OCI-M1 (cell line): ENCODE measurements at regions not wholly inside any gene's neighbourhood (a gene's known extent, or its start where the extent isn't known, plus 50 kb on each side); places are given as distances from the start of the nearest gene placed in this dataset.
A peak's percentile ranks its signal among the peaks of the same experiment; 100 is the strongest.
"Not testable (repeated sequence)": the region's sequence is repeated elsewhere in the genome, so short reads cannot be mapped to it uniquely, and the experiment has no call there.

Experiments used
- DNase-seq: peaks from one replicate; lab custom pipeline; 2025; lab: John Stamatoyannopoulos, UW

DNA sequence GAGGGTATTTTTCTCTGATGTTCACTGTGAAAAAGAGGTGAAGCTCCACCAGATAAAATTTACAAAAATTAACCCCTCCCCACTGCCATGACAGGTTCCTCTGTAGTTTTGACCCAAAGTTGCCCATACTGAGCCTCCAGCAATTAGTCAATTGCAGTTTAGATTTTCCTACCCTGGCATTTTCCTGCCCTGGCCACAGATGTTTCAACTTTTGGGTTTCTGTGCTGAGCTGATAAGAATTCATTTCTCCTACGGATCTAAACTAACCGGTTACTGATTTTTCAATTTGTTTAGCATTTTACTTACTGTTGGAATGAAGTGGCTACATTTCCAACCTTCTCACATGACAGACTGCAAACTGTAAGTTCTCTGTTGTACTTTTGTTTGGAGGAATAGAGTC is 1346.1 kb upstream of the EPHA6 start:
- peak; percentile 74 for DNase-seq

DNA sequence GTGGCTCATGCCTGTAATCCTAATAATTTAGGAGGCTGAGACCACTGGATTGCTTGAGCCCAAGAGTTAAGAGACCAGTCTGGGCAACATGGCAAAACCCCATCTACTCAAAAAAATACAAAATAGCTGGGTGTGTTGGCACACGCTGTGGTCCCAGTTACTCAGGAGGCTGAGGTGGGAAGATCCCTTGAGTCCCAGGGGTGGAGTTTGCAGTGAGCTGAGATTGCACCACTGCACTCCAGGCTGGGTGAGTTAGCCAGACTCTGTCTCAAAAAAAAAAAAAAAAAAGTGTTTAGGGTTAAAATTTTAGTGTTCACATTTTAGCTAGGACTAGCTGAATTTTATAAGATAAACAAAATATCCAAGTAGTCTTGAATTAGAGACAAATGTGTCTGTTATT is 1340.1 kb upstream of the EPHA6 start:
- DNase-seq = no peak

DNA sequence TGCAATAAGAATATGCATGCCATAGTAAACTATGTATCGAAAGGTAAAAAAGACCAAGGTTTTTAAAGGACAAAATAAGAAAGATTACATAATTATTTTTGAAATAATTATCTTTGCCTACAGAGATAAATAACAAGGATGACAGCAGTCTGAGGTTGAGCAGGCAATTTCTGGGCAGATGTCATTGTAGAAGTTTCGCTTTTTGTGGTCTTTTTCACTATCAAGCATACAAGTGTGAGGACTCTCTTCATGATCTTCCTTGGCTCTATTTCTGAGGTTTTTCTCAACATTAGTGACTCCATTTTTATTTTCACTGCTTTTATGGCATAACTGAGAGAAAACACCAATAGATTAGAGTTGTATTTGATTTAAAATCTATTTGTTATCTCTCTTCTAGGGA is 1337.9 kb upstream of the EPHA6 start:
- no peak for DNase-seq

DNA sequence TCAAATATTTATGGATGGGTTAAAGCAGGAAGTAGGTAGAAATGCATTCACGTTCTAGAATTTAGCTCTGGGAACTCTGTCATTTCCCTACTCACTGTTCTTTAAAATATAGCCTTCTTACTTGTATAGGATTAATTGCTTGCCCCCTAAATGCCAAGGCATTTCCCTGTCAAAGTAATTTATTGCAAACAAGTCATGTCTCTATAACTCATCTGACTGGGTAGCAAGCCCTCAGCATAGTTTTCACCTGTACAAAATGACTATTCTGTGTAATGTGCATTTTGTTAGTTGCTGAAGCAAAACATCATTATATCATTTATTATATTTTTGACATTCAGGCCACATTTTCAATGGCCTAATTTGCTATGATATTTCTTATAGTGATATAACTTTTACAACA is 1308.2 kb upstream of the EPHA6 start:
- no peak for DNase-seq

DNA sequence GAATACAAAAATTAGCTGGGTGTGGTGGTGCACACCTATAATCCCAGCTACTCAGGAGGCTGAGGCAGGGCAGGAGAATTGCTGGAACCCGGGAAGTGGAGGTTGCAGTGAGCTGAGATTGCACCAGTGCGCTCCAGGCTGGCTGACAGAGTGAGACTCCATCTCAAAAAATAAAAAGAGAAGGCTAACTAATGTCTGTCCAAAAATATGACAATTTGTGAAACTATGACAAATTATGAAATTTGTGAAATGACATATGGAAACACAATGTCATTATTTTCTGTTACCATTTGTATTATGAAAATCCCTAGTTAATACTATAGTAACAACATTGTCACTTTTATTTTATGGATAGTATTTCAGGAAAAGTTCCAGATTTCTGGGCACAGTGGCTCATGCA is 1306.3 kb upstream of the EPHA6 start:
- DNase-seq = no peak

DNA sequence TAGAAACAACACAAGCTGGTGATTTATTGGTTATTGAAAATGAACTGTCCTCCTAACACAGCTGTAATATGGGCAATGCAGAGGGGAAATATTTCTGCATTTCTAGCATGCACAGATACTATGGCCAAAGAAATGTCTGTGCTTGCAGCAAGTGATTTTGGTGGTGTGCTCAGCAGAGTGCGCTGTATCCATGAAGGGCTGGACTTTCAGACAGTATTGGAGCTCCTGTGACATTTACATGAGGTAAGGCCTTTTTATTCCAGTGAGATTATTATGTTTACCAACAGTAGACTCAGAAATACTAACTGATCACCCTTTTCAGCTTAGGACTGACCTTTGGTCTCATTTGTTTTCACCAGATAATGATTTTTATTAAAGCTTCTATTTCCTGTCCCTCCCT is 1302.6 kb upstream of the EPHA6 start:
- DNase-seq = peak; percentile 4

DNA sequence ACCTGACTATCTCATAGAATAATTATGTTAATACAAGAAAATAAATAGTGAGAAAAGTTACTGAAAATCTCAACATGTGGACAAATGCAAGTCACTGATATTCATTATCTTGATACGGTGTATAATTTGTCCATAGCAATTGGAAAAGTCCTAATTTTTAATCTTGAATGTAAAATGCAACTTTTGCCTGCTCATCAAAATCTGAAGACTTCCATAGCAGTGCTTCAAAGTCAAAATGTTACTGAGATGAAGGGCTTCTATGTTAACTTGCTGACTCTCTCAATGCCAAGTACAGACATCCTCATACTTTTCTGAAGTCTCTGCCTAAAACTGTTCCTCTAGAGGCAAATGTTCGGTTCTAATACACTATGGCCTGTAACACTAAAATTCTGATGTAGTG is 1300.1 kb upstream of the EPHA6 start:
- DNase-seq = no peak

DNA sequence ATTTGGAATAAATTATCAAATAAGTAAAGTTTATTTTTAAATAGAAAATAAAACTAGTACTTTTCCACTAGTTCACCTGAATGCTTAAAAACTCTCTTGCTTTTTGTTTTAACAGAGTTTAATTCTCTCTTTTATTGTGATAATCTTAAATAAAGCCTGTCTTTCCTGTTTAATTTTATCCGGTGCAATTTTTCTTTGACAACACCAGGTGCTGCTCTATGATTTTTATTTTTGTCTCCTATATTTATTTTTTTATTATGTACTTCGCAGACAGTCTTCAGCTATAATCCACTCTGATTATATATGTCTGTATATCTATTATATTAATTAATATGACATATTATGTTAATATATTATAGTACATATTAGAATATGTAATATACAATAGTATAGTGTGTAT is 1293.0 kb upstream of the EPHA6 start:
- DNase-seq = no peak

DNA sequence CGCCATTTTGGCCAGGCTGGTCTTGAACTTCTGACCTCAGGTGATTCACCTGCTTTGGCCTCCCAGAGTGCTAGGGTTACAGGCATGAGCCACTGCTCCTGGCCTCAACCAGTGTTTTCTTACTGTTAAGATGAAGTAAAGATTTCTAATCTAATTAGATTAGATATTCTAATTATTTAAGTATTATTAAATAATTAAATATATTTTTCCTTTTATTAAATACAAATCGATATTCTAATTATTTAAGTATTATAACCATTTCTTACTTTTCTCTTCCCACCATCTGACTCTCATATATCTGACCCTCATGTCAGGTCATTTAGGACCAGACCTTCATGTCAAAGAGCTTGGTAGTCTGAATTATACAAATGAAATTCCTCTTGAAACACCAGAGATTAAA is 1291.9 kb upstream of the EPHA6 start:
- no peak for DNase-seq

DNA sequence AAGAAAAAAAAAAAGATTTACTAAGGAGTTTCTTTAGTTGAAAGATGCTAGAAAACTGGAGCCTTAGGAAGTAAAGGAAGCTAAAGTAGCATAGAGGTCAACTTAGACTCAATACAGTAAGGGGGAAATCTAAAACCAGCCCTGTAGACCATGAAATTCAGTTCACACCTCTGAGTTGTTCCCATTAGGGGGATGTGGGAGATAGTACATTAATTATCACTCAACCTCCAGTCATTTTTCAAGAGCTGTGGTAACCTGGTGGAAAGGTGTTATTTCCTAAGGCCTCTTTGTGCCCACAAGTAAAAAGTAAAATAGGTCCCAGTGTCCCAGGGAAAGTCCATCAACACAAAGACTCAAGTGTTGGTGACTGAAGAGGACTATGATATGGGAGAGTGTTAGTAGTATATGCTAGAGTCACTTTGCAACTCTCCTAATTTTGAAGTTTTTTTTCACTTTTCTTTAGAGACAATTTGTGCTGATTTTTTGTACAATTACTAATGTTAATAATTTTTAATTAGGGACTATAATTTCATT is 1274.4 kb upstream of the EPHA6 start:
- DNase-seq = no peak

DNA sequence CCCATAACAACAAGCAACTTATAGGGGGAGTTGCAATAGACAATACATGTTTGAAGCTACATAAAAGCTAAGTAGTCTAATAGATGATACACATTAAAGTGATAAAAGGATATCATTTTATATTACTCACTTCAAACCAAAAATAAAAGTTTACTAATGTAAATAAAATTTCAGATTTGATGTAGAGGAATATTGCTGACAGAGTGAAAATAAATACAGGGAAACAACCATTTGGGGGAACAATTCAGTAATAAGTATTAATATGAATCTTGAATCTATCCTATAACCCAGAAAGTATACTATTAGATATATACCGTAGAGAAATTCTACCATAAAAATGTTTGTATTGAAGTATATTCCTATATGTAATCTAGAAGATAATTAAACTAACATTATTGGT is 1248.9 kb upstream of the EPHA6 start:
- DNase-seq = no peak

DNA sequence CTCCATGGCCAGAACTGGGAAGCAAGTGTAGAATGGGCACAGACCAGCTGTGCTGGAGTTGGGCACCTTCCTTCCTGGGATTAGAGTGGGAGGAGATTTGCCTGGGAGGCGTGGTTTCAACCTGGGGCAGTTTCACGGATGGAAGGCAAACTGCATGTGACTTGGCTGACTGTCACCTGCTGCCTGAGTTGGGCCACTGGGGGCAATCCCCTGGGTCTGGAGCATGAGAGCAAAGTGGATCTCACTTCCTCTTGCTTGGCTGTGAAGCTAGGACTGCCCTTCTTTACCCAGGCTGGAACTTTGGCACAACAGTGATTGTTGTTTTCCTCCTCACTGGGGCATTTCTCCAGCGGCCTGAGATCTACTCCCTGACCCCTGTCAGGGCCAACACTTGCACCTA is 1247.0 kb upstream of the EPHA6 start:
- no peak for DNase-seq

DNA sequence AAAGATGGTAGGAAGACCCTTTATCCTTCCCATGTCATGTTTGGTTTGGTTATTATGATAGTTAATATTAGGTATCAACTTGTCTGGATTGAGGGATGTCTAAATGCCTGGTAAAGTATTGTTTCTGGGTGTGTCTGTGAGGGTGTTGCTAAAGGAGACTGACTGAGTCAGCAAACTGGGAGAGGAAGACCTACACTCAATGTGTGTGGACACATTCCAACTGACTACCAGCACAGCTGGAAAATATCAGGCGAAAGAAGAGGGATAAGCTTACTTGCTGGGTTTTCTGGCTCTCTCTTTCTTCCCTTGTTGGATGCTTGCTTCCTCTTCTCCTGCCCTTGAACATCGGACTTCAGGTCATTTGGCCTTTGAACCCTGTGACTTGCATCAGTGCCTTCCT is 1227.6 kb upstream of the EPHA6 start:
- DNase-seq = no peak

DNA sequence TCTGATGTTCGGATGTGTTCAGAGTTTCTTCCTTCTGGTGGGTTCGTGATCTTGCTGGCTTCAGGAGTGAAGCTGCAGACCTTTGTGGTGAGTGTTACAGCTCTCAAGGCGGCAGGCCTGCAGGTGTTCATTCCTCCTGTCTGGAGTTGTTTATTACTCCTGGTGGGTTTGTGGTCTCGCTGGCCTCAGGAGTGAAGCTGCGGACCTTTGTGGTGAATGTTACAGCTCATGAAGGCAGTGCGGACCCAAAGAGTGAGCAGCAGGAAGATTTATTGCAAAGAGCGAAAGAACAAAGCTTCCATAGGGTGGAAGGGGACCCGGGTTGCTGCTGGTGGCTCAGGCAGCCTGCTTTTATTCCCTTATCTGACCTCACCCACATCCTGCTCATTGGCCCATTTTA is 1226.8 kb upstream of the EPHA6 start:
- DNase-seq = not testable (repeated sequence)

DNA sequence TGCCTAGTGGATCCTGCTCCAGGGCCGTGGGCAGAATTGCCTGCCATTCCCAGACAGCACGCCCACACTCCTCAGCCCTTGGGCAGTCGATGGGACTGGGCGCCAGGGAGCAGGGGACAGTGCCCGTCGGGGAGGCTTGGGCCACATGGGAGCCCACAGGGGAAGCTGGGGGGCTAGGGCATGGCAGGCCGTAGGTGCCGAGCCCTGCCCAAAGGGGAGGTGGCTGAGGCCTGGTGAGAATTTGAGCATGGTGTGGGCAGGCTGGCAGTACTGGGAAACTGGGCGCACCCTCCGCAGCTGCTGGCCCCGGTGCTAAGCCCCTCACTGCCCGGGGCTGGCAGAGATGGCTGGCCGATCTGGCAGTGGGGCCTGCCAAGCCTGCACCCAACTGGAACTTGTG is 1225.9 kb upstream of the EPHA6 start:
- DNase-seq = no peak

DNA sequence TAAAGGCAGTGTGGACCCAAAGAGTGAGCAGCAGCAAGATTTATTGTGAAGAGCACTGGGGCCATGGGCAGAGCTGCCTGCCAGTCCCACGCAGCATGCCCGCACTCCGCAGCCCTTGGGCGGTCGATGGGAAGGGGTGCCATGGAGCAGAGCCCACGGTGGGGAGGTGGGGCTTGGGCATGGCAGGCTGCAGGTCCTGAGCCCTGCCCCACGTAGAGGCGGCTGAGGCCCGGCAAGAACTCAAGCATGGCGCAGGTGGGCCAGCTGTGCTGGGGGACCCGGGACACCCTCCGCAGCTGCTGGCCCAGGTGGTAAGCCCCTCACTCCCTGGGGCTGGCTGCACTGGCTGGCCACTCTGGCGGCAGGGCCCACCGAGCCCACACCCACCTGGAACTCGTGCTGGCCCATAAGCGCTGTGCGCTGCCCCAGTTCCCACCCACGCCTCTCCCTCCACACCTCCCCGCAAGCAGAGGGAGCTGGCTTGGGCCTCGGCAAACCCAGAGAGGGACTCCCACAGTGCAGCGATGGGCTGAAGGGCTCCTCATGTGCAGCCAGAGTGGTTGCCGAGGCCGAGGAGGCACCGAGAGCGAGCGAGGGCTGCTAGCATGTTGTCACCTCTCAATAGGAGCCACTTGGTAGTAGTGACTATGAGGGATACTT is 1218.8 kb upstream of the EPHA6 start:
- no peak for DNase-seq

DNA sequence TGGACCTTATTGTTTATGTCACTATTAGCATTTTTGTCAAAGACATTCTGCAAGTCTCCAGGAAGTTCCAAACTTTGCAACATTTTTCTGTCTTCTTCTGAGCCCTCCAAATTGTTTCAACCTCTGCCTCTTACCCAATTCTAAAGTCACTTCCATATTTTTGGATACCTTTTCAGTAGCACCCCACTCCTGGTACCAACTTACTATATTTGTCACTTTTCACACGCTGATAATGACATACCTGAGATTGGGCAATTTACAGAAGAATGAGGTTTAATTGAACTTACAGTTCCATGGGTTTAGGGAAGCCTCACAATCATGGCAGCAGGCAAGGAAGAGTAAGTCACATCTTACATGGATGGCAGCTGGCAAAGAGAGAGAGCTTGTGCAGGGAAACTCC is 1206.5 kb upstream of the EPHA6 start:
- DNase-seq = no peak

DNA sequence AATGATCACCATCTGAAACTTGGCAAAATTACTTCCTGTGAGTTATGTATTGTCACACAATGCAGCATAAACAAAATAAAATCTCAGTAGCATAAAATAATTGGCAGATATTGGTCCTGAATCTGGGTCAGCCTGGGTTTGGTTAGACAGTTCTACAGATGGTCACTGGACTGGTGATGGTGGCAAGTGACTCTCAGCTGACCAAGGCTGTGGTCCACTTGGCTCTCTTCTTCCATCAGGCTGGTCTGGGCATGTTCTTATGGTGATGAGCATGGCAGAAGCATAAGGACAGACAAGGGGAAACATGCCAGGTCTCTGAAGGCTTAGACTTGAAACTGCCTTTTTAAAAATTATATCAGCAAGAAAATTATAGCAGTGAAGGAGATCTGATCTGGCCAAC is 1205.0 kb upstream of the EPHA6 start:
- DNase-seq = no peak

DNA sequence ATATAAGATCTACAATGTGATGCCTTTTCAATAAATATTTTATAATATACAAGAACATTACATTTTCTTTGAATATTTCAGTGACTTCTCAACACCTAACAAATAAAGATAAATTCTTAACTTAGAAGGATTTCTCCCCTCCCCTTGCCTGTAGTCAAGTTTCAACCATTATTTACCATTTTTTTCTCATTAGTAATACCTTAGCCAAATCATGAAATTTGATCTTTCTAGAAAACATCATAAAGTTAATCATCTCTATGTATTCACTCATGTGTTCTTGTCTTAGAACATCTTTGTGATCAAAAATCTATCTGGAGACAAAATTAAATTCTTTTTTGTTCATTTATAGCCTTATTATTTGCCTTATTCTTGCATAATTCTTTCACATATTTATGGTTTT is 1201.8 kb upstream of the EPHA6 start:
- no peak for DNase-seq

DNA sequence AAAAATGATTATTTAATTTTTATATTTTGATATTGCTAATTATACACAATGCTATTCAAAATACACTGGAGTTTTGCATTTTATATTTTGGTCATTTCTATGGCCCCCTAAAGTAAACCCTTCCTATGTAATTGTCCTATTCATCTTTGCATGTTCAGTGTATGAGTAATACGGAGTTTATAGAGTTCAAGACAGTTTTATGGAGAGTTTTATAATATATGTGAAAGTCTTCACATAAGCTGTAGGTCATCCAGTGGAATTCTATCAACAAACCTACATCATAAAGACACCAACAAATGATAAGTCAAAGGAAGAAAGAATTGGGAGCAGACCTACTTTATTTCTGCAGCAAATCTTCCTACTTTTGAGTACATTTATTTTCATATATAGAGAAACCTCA is 1200.4 kb upstream of the EPHA6 start:
- no peak for DNase-seq

DNA sequence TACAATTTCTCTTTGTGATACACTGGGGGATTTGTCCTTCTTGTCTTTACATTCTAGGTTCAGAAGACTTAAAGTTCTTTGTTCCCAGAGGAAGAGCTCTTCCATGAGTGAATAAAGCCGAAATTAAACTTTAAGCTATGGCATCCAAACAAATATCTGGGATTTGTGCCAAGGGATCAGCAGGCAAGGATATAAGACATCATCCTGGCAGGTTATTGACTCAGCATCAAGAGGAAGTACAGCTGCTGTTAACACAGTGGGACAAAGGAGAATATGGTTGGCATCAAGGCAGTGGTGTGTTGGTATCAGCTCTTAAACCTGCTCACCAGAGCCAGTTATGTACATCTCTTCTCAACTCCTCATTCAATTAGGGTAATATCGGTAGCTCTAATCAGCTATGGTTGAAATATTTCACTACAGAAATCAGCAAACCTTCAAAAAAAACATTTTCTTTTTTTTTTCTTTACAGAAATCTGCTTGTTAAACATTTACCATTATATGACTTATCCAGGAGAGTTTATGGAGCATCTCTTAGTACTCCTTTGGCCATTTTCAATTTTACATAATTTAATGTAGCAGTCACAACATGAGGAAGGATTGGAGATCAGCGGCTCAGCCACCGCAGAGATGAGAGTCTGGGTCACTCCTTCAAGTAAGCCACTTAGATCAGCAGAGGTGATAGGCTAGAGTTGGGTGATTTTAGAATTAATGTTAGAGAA is 1198.6 kb upstream of the EPHA6 start:
- DNase-seq = no peak

DNA sequence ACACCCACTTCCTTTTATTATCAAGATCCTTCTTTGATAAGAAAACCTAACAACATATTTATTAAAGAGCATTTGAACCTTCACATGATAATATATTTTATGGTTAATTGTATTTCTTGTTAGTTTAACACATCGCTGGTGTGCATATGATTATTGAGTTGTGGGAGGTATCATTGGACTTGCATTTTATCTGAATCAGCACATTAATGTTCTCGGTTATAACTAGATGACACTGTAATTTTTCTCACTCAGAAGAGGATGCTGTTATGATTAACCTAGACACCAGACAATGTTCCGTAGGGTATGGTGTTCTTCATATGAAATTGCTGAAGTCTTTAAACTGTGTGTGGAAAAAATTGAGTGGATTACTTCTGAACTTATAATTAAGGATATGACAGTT is 1188.3 kb upstream of the EPHA6 start:
- DNase-seq = no peak

DNA sequence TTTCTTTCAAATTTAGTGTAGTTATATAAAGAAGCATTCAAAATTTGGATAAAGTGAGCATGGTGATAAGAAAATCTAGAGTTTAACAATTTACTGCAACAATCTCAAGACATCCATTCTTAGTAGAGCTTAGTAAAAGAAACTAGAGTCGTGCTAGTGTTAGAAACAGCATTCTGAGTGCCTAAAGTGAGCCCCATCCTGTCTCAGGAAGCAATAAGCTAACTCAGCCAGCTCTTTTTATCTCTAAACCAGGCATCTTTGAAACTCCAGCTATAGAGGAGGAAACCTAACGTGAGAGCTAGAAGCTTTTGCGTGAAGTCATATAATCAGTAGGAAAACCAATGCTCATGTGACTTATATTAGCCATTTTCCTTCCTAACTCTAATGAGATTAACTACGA is 1187.1 kb upstream of the EPHA6 start:
- DNase-seq = no peak

DNA sequence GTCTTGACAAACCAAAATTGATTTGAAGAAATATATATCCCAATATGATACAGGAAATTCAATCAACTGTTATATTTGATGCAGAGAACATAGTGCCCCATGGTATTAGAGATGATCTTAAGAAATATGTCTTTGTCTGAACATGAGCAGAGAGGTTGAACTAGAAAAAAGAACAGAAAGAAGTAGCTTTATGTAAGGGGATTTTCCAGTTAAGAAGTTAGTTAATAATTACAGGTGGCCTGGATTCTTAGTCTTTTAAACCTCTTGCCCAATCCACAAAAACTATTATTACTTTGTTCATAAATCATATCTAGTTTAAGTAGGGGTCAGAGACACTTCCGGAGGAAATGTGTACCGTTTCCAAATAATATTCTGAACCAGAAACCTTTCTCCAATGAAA is 1186.7 kb upstream of the EPHA6 start:
- no peak for DNase-seq
